GM12878 (cell line): ENCODE measurements at regions not wholly inside any gene's neighbourhood (a gene's known extent, or its start where the extent isn't known, plus 50 kb on each side); places are given as distances from the start of the nearest gene placed in this dataset.
A peak's percentile ranks its signal among the peaks of the same experiment; 100 is the strongest.

ENCODE experiments used
- ATAC-seq: fragments of 200-7000 bp; cut with Tn5 transposase; 3 replicates; pipeline ENCODE4 v1.9.1; 2020; ENCODE audit warnings: mild to moderate bottlenecking, moderate library complexity
- BruUV-seq: library from RNA; stranded (reverse); fragments of 400-500 nt; replicated peaks from 2 replicates; lab custom pipeline; 2021; lab: Mats Ljungman, UMichigan
- CTCF ChIA-PET: fragments of 300-600 bp; sonication (Branson Sonifier 250); formaldehyde crosslinking; extraction: SDS; loops from one replicate; lab custom pipeline; 2021; ENCODE audit warnings: inconsistent platforms; lab: Yijun Ruan, JAX
- POLR2A ChIA-PET: fragments of 350-600 bp; formaldehyde crosslinking; extraction: SDS; loops from one replicate; lab custom pipeline; 2021; ENCODE audit warnings: inconsistent platforms; lab: Charles Lee
- RAD21 ChIA-PET: fragments of 300-600 bp; sonication (Branson Sonifier 250); formaldehyde crosslinking; loops from one replicate; lab custom pipeline; 2023; ENCODE audit warnings: antibody characterized with exemption; ENCODE audit not compliant: unreplicated experiment; lab: Charles Lee
- SMC1A ChIA-PET: fragments of 300-600 bp; sonication (Branson Sonifier 250); formaldehyde crosslinking; loops from one replicate; lab custom pipeline; 2023; ENCODE audit not compliant: unreplicated experiment, uncharacterized antibody; lab: Charles Lee
- DNase-seq: peaks from one replicate; pipeline ENCODE4 v3.0.0-alpha.2; 2011; ENCODE audit warnings: low read depth, low spot score
- FAIRE-seq: peaks from 3 replicates; lab custom pipeline; 2011; peaks lifted over from hg19 to GRCh38; lab: Jason Lieb, UNC
- H2AFZ ChIP-seq: 2 replicates; pipeline ENCODE4 v1.6.0; 2011; ENCODE audit warnings: low read depth, low read length, control low read depth; ENCODE audit not compliant: control insufficient read depth
- H3K27ac ChIP-seq: 2 replicates; pipeline ENCODE4 v1.5.1; 2011; ENCODE audit warnings: control low read depth; ENCODE audit not compliant: control insufficient read depth, insufficient read depth
- H3K27me3 ChIP-seq, 2 experiments: replicated peaks in 1 of 2; 2 replicates each; pipeline versions ENCODE4 v1.6.0 to v1.6.1; 2011; ENCODE audit warnings: low read length in 1 of 2; ENCODE audit not compliant: control insufficient read depth in 2 of 2, insufficient read depth in 2 of 2
- H3K36me3 ChIP-seq, 2 experiments: 2 replicates each; pipeline ENCODE4 v1.5.1; 2011; ENCODE audit warnings: low read length in 1 of 2; ENCODE audit not compliant: control insufficient read depth in 2 of 2, insufficient read depth in 2 of 2
- H3K4me1 ChIP-seq: 2 replicates; pipeline ENCODE4 v1.6.1; 2011; ENCODE audit warnings: mild to moderate bottlenecking, low read length, moderate library complexity, mixed read lengths; ENCODE audit not compliant: control insufficient read depth, insufficient read depth
- H3K4me2 ChIP-seq: 2 replicates; pipeline ENCODE4 v1.6.0; 2011; ENCODE audit warnings: control low read depth; ENCODE audit not compliant: control insufficient read depth, insufficient read depth
- H3K4me3 ChIP-seq: fragments of 200-600 bp; sonication (generic); 2 replicates; pipeline ENCODE4 v1.5.1; 2016
- H3K79me2 ChIP-seq: 2 replicates; pipeline ENCODE4 v1.6.0; 2011; ENCODE audit warnings: low read length; ENCODE audit not compliant: control insufficient read depth, insufficient read depth
- H3K9ac ChIP-seq: 2 replicates; pipeline ENCODE4 v1.8.0; 2011; ENCODE audit warnings: low read length, control low read depth, mixed read lengths; ENCODE audit not compliant: control insufficient read depth, insufficient read depth
- H3K9me3 ChIP-seq: replicated peaks from 3 replicates; pipeline ENCODE4 v1.5.1; 2011; ENCODE audit warnings: mild to moderate bottlenecking, low read length; ENCODE audit not compliant: control insufficient read depth, insufficient read depth
- H4K20me1 ChIP-seq: 2 replicates; pipeline ENCODE4 v1.6.0; 2011; ENCODE audit not compliant: control insufficient read depth, insufficient read depth
- ATF2 ChIP-seq: IDR thresholded peaks from 2 replicates; pipeline ENCODE4 v1.6.1; 2012; ENCODE audit warnings: low read length, inconsistent platforms
- CBFB ChIP-seq: IDR thresholded peaks from 2 replicates; pipeline ENCODE4 v1.6.1; 2016; ENCODE audit warnings: antibody characterized with exemption, low read depth
- CBX3 ChIP-seq: fragments of 200-600 bp; sonication (generic); IDR thresholded peaks from 2 replicates; pipeline ENCODE4 v1.6.1; 2016; ENCODE audit warnings: low read depth, borderline replicate concordance
- CTCF ChIP-seq, 3 experiments: IDR thresholded peaks in 2 of 3; conservative IDR thresholded peaks in 1 of 3; 2 replicates each; pipeline ENCODE4 v1.5.1; 2011; ENCODE audit warnings: low read depth in 3 of 3, low read length in 3 of 3, mild to moderate bottlenecking in 3 of 3, control low read depth in 2 of 3, moderate library complexity in 2 of 3, inconsistent platforms in 1 of 3, mixed read lengths in 1 of 3; ENCODE audit not compliant: control insufficient read depth in 2 of 3, insufficient read depth in 1 of 3; ENCODE audit errors: extremely low read depth in 1 of 3
- EGR1 ChIP-seq, 2 experiments: IDR thresholded peaks; 1 replicate in 1 of 2; 2 replicates in 1 of 2; pipeline ENCODE4 v1.6.1; 2011 to 2012; ENCODE audit warnings: low read depth in 2 of 2, low read length in 2 of 2, borderline replicate concordance in 1 of 2, mild to moderate bottlenecking in 1 of 2, moderate library complexity in 1 of 2
- IKZF2 ChIP-seq, 2 experiments: fragments of 450-650 bp; IDR thresholded peaks; 2 replicates each; pipeline ENCODE4 v1.6.1; 2017; ENCODE audit warnings: mild to moderate bottlenecking in 2 of 2, moderate library complexity in 2 of 2
- MEF2A ChIP-seq: IDR thresholded peaks from 2 replicates; pipeline ENCODE4 v1.6.1; 2011; ENCODE audit warnings: low read depth, mild to moderate bottlenecking, low read length, moderate library complexity; ENCODE audit not compliant: insufficient read depth
- PAX5 ChIP-seq: IDR thresholded peaks from 2 replicates; pipeline ENCODE4 v1.6.1; 2011; ENCODE audit warnings: low read depth, low read length, borderline replicate concordance
- RFX5 ChIP-seq: IDR thresholded peaks from 2 replicates; pipeline ENCODE4 v1.6.1; 2011; ENCODE audit warnings: low read depth, low read length, improper control_type of control experiment
- SIX5 ChIP-seq: IDR thresholded peaks from 2 replicates; pipeline ENCODE4 v1.6.1; 2011; ENCODE audit warnings: mild to moderate bottlenecking, low read depth, low read length, moderate library complexity; ENCODE audit not compliant: severe bottlenecking
- TAF1 ChIP-seq: IDR thresholded peaks from 2 replicates; pipeline ENCODE4 v1.6.1; 2011; ENCODE audit warnings: mild to moderate bottlenecking, low read depth, low read length, borderline replicate concordance
- WRNIP1 ChIP-seq: IDR thresholded peaks from 2 replicates; pipeline ENCODE4 v1.6.1; 2011; ENCODE audit warnings: low read depth, low read length, improper control_type of control experiment, borderline replicate concordance
- WGBS: methylation state at CpG from one replicate; pipeline ENCODE4 v1.1.6; 2016; ENCODE audit warnings: low lambda C conversion rate; ENCODE audit not compliant: insufficient replicate concordance, insufficient coverage; ENCODE audit errors: missing lambda C conversion rate; 5-methylcytosine and 5-hydroxymethylcytosine counted together
- in situ Hi-C: fragments of 300-500 bp; cut with MboI; formaldehyde crosslinking; loops from 9 replicates; pipeline ENCODE4 v1.14.3; 2018; ENCODE audit warnings: mixed read lengths
- intact Hi-C: fragments of 100-400 bp; cut with micrococcal nuclease; formaldehyde crosslinking; loops from one replicate; pipeline ENCODE4 v1.14.2; 2022; ENCODE audit not compliant: unreplicated experiment

- TF ChIP-seq PAX5 (no peak), WRNIP1 (no peak), CTCF (IDR thresholded peaks at IDR 0.05 in 2 of 3, conservative IDR thresholded peaks at IDR 0.05 in 1 of 3; ENCODE audit: control insufficient read depth in 2 of 3, extremely low read depth in 1 of 3, insufficient read depth in 1 of 3, low read depth in 3 of 3, low read length in 3 of 3) (peak; percentile 27 to 66 (median 57); a peak in 5 of 6 replicates), IKZF2 (IDR thresholded peaks at IDR 0.05) (no peak), CBX3 (no peak), TAF1 (no peak; the same call in 1 of the 2 replicates), RFX5 (no peak)
Measured at GRCh38 chr5:42949348-42950115, 90.6 kb downstream of the ANXA2R start (continued).

- ChIA-PET RAD21 (interaction anchor here (1.0 to 2.6 kb wide), 4 partner anchors 40 to 93 kb away, joined by 3 to 16 read pairs (median 8); no protein-coding TSS in a partner anchor), POLR2A (interaction anchor here (1.8 kb wide), 1 partner anchor 92 kb away, joined by 7 read pairs; no protein-coding TSS in a partner anchor), CTCF (interaction anchor here (0.8 to 4.1 kb wide), 7 partner anchors 21 to 70 kb away, joined by 3 to 18 read pairs (median 4); no protein-coding TSS in a partner anchor)
- Histone ChIP-seq H3K9ac (peak overlapping the region; percentile 57; the same call in 1 of the 2 replicates), H3K4me3 (peak overlapping the region; percentile 53), H3K4me2 (peak overlapping the region; percentile 100), H3K4me1 (peaks cover 13% of the 10 kb centered on the region), H3K9me3 (no peaks in the 10 kb centered on the region), H3K79me2 (no peaks in the 10 kb centered on the region), H3K27me3 (no peaks in the 10 kb centered on the region; a peak in 2 of 4 replicates), H2AFZ (peak overlapping the region; percentile 91), H3K36me3 (no peaks in the 10 kb centered on the region)
- WGBS, result 2% methylated on average over 10 of the region's 10 CpGs
- FAIRE-seq, result no peak
- 0 out of 2 replicates have a peak, but pooled peaks have one; percentile 38 for TF ChIP-seq MEF2A
- 0 out of 2 replicates have a peak, but pooled peaks have one; percentile 5 for TF ChIP-seq CBFB
- peak in 1 of 2 experiments; percentile 28; a peak in 1 of 3 replicates for TF ChIP-seq EGR1 (IDR thresholded peaks at IDR 0.05; ENCODE audit: borderline replicate concordance in 1 of 2, low read depth in 2 of 2, low read length in 2 of 2)
- TF ChIP-seq SIX5, result peak; percentile 12
- no peak for TF ChIP-seq ATF2
- TF ChIP-seq, all 136 proteins: peak for 4
- Histone ChIP-seq H4K20me1 (no peaks in the 10 kb centered on the region), H3K27ac (peak overlapping the region; percentile 71; the same call in 1 of the 2 replicates)
- intact Hi-C loops, result loop anchor here (2.0 kb wide), 1 partner anchor 40 kb away; no protein-coding TSS in a partner anchor
- in situ Hi-C loops, result no loop called here
- SMC1A ChIA-PET, result interaction anchor here (0.6 to 2.8 kb wide), 9 partner anchors 37 to 524 kb away, joined by 3 to 9 read pairs (median 3); no protein-coding TSS in a partner anchor
- DNase-seq (no peak), ATAC-seq (no peak)
- no TSS peak for BruUV-seq
Measured at GRCh38 chr5:42948961-42949347, 91.2 kb downstream of the ANXA2R start.
